ENCODE measurements at regions not wholly inside any gene's neighbourhood (a gene's known extent, or its start where the extent isn't known, plus 50 kb on each side); places are given as distances from the start of the nearest gene placed in this dataset.

GRCh38 chr2:223418604-223419199 lies 183.5 kb downstream of the SCG2 start:
- Histone ChIP-seq H3K27me3 (ENCODE audit: control insufficient read depth in 1 of 2, insufficient read depth in 2 of 2, low read length in 2 of 2) (no peaks in the 10 kb centered on the region), H3K27ac (ENCODE audit: low read length) (peak overlapping the region; percentile 4), H3K9me3 (ENCODE audit: control insufficient read depth in 2 of 2, low read length in 2 of 2) (no peaks in the 10 kb centered on the region), H3K4me3 (ENCODE audit: low read length in 2 of 2) (no peak overlapping the region), H3K36me3 (ENCODE audit: control insufficient read depth in 2 of 2, insufficient read depth in 2 of 2, low read length in 2 of 2) (no peaks in the 10 kb centered on the region), H3K9ac (ENCODE audit: low read length in 2 of 2) (no peak overlapping the region), H3K4me1 (ENCODE audit: control insufficient read depth, insufficient read depth, low read length) (peaks cover 10% of the 10 kb centered on the region)

GRCh38 chr2:223420048-223420447 lies 182.1 kb downstream of the SCG2 start:
- no peaks in the 10 kb centered on the region for H3K9me3 ChIP-seq (ENCODE audit: control insufficient read depth in 2 of 2, low read length in 2 of 2)
- no peak overlapping the region for H3K9ac ChIP-seq (ENCODE audit: low read length in 2 of 2)
- H3K27ac ChIP-seq (ENCODE audit: low read length): no peak overlapping the region
- H3K4me1 ChIP-seq (ENCODE audit: control insufficient read depth, insufficient read depth, low read length): peaks cover 10% of the 10 kb centered on the region
- H3K27me3 ChIP-seq (ENCODE audit: control insufficient read depth in 1 of 2, insufficient read depth in 2 of 2, low read length in 2 of 2): no peaks in the 10 kb centered on the region
- H3K36me3 ChIP-seq (ENCODE audit: control insufficient read depth in 2 of 2, insufficient read depth in 2 of 2, low read length in 2 of 2): no peaks in the 10 kb centered on the region
- no peak overlapping the region for H3K4me3 ChIP-seq (ENCODE audit: low read length in 2 of 2)

DNA sequence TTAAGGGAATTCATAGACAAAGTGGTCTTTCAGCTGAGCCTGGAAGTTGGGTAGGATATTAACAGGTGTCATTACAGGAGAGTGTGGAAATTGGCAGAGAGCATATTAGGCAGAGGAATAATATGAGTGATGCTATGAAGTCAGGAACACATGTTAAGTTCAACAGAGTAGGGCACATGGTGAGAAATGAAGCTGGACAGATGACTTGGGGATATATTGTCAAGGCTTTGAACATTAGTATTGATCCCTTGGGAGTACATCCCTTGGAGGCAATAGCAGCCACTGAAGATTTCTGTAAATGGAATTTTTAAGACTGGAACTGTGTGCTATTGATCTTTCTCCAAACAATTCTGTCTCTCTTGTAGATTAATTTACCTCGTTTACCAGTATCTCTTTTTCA lies 170.7 kb downstream of the SCG2 start:
- no peak overlapping the region for H3K4me3 ChIP-seq (ENCODE audit: low read length in 2 of 2)
- H3K9ac ChIP-seq (ENCODE audit: low read length in 2 of 2): no peak overlapping the region
- no peak overlapping the region for H3K27ac ChIP-seq (ENCODE audit: low read length)
- no peaks in the 10 kb centered on the region for H3K9me3 ChIP-seq (ENCODE audit: control insufficient read depth in 2 of 2, low read length in 2 of 2)
- H3K4me1 ChIP-seq (ENCODE audit: control insufficient read depth, insufficient read depth, low read length): no peaks in the 10 kb centered on the region
- H3K36me3 ChIP-seq (ENCODE audit: control insufficient read depth in 2 of 2, insufficient read depth in 2 of 2, low read length in 2 of 2): no peaks in the 10 kb centered on the region
- no peaks in the 10 kb centered on the region for H3K27me3 ChIP-seq (ENCODE audit: control insufficient read depth in 1 of 2, insufficient read depth in 2 of 2, low read length in 2 of 2)

DNA sequence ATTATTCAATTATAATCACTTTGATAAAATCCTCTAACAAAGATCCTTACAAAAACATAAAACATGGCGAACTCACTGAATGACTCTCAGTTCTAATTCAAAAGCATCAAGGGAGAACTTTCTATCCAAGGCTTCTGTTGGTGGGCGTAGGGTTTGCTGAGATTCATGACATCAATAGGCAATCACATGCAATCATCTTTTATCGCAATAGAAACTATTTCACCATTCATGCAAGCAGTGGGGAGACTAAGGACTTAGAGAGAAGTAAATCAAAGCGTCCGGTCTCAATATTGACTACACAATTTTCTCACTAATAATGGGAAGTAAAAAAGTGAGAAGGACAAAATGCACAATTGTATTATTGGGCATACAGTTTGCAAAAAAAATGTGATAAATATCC lies 168.7 kb downstream of the SCG2 start:
- H3K4me1 ChIP-seq (ENCODE audit: control insufficient read depth, insufficient read depth, low read length): no peaks in the 10 kb centered on the region
- no peaks in the 10 kb centered on the region for H3K27me3 ChIP-seq (ENCODE audit: control insufficient read depth in 1 of 2, insufficient read depth in 2 of 2, low read length in 2 of 2)
- no peaks in the 10 kb centered on the region for H3K9me3 ChIP-seq (ENCODE audit: control insufficient read depth in 2 of 2, low read length in 2 of 2)
- H3K27ac ChIP-seq (ENCODE audit: low read length): no peak overlapping the region
- H3K4me3 ChIP-seq (ENCODE audit: low read length in 2 of 2): no peak overlapping the region
- no peak overlapping the region for H3K9ac ChIP-seq (ENCODE audit: low read length in 2 of 2)
- no peaks in the 10 kb centered on the region for H3K36me3 ChIP-seq (ENCODE audit: control insufficient read depth in 2 of 2, insufficient read depth in 2 of 2, low read length in 2 of 2)

- H3K4me1 ChIP-seq (ENCODE audit: control insufficient read depth, insufficient read depth, low read length): no peaks in the 10 kb centered on the region
- no peak overlapping the region for H3K9ac ChIP-seq (ENCODE audit: low read length in 2 of 2)
- H3K4me3 ChIP-seq (ENCODE audit: low read length in 2 of 2): no peak overlapping the region
- no peak overlapping the region for H3K27ac ChIP-seq (ENCODE audit: low read length)
- no peaks in the 10 kb centered on the region for H3K27me3 ChIP-seq (ENCODE audit: control insufficient read depth in 1 of 2, insufficient read depth in 2 of 2, low read length in 2 of 2)
- no peaks in the 10 kb centered on the region for H3K36me3 ChIP-seq (ENCODE audit: control insufficient read depth in 2 of 2, insufficient read depth in 2 of 2, low read length in 2 of 2)
- H3K9me3 ChIP-seq (ENCODE audit: control insufficient read depth in 2 of 2, low read length in 2 of 2): no peaks in the 10 kb centered on the region
These were observed 164.4 kb downstream of the SCG2 start for GRCh38 chr2:223437788-223438187.

DNA sequence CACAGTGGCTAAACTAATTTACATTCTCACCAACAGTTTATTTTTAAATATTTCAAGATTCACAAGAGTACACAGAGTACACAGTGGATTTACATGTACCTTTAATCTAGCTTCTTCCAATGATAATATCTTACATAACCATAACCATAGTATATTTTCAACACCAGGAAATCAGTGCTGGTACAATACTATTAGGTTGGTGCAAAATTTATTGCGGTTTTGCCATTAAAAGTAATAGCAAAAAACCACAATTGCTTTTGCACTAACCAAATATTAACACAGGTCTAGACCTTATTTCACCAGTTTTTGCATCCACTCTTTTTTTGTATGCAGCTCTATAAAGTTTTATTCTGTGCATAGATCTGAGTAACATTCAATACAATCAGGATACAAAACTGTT lies 163.0 kb downstream of the SCG2 start:
- no peak overlapping the region for H3K9ac ChIP-seq (ENCODE audit: low read length in 2 of 2)
- no peaks in the 10 kb centered on the region for H3K27me3 ChIP-seq (ENCODE audit: control insufficient read depth in 1 of 2, insufficient read depth in 2 of 2, low read length in 2 of 2)
- no peaks in the 10 kb centered on the region for H3K9me3 ChIP-seq (ENCODE audit: control insufficient read depth in 2 of 2, low read length in 2 of 2)
- H3K4me3 ChIP-seq (ENCODE audit: low read length in 2 of 2): no peak overlapping the region
- no peaks in the 10 kb centered on the region for H3K36me3 ChIP-seq (ENCODE audit: control insufficient read depth in 2 of 2, insufficient read depth in 2 of 2, low read length in 2 of 2)
- no peak overlapping the region for H3K27ac ChIP-seq (ENCODE audit: low read length)
- H3K4me1 ChIP-seq (ENCODE audit: control insufficient read depth, insufficient read depth, low read length): no peaks in the 10 kb centered on the region

DNA sequence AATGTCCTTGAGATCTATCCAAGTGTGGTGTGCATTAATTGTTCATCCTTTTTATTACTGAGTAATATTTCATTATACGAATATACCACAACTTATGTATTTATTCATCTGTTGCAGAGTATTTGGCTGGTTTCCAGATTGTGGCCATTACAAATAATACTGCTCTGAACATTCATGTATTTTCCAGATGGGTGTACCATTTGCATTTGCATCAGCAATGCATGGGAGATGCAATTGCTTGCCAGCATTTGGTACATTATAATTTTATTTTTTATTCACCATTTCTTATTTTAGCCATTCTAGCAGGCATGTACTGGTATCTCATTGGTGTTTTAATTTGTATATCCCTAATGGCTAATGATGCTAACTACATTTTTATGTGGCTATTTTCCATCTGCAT lies 162.4 kb downstream of the SCG2 start:
- Histone ChIP-seq H3K27ac (ENCODE audit: low read length) (no peak overlapping the region), H3K9me3 (ENCODE audit: control insufficient read depth in 2 of 2, low read length in 2 of 2) (no peaks in the 10 kb centered on the region), H3K27me3 (ENCODE audit: control insufficient read depth in 1 of 2, insufficient read depth in 2 of 2, low read length in 2 of 2) (no peaks in the 10 kb centered on the region), H3K9ac (ENCODE audit: low read length in 2 of 2) (no peak overlapping the region), H3K4me1 (ENCODE audit: control insufficient read depth, insufficient read depth, low read length) (no peaks in the 10 kb centered on the region), H3K4me3 (ENCODE audit: low read length in 2 of 2) (no peak overlapping the region), H3K36me3 (ENCODE audit: control insufficient read depth in 2 of 2, insufficient read depth in 2 of 2, low read length in 2 of 2) (no peaks in the 10 kb centered on the region)

DNA sequence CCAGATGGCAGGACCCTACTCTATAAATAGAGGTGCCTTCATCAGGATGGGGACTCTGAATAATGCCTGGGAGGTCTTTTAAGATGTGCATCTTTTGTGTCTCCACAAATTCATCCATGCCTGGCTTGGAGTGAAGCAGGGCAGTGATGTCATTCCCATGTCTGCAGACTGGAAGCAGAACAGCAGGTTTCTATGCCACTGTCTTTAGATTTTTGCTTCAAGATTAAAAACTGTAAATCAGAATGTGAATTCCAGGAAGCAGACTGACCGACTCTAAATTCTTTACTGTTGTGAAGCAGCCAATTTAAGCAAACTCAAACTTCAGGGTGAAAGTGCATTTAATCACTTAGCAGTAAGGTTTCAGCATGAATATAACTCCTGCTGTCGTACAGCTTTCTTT lies 159.3 kb downstream of the SCG2 start:
- Histone ChIP-seq H3K4me1 (ENCODE audit: control insufficient read depth, insufficient read depth, low read length) (no peaks in the 10 kb centered on the region), H3K9me3 (ENCODE audit: control insufficient read depth in 2 of 2, low read length in 2 of 2) (no peaks in the 10 kb centered on the region), H3K4me3 (ENCODE audit: low read length in 2 of 2) (no peak overlapping the region), H3K27ac (ENCODE audit: low read length) (no peak overlapping the region), H3K27me3 (ENCODE audit: control insufficient read depth in 1 of 2, insufficient read depth in 2 of 2, low read length in 2 of 2) (no peaks in the 10 kb centered on the region), H3K36me3 (ENCODE audit: control insufficient read depth in 2 of 2, insufficient read depth in 2 of 2, low read length in 2 of 2) (no peaks in the 10 kb centered on the region), H3K9ac (ENCODE audit: low read length in 2 of 2) (no peak overlapping the region)

DNA sequence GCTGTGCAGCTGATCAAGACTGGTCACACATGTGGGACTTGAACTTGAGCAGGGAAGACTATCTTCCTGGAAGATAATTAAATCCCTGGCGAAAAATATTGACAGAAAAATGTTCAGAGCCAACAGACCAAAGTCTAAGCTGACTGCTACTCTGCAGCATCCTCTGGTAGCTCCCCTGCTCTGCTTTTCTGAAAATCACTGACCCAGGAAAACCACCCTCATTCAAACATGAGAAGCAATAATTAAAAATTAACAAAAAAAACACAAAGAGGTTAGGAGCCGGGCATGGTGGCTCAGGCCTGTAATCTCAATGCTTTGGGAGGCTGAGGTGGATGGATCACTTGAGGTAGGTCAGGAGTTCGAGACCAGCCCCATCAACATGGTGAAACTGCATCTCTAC lies 151.9 kb downstream of the SCG2 start:
- H3K4me1 ChIP-seq (ENCODE audit: control insufficient read depth, insufficient read depth, low read length): no peaks in the 10 kb centered on the region
- no peaks in the 10 kb centered on the region for H3K36me3 ChIP-seq (ENCODE audit: control insufficient read depth in 2 of 2, insufficient read depth in 2 of 2, low read length in 2 of 2)

DNA sequence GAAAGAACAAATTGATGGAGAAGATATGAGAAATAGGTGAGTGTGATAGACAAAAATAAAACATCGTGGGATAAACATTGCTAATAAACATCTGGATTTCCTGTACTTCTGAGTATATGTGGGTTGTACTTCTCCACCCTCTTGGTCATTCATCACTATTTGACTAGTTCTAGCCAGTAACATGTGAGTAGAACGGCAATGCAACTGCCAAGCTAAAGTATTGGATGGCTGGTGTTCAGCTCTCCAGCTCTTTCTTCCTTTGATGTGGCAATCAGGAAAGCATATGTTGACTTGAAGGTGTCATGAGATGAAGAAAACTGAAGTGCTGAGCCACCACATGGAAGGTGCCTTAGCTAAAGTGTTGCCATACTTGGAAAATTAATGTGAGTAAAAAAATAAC lies 144.9 kb downstream of the SCG2 start:
- Histone ChIP-seq H3K36me3 (ENCODE audit: control insufficient read depth in 2 of 2, insufficient read depth in 2 of 2, low read length in 2 of 2) (no peaks in the 10 kb centered on the region), H3K4me1 (ENCODE audit: control insufficient read depth, insufficient read depth, low read length) (no peaks in the 10 kb centered on the region), H3K9me3 (ENCODE audit: control insufficient read depth in 2 of 2, low read length in 2 of 2) (no peaks in the 10 kb centered on the region), H3K9ac (ENCODE audit: low read length in 2 of 2) (no peak overlapping the region), H3K27ac (ENCODE audit: low read length) (no peak overlapping the region), H3K4me3 (ENCODE audit: low read length in 2 of 2) (no peak overlapping the region), H3K27me3 (ENCODE audit: control insufficient read depth in 1 of 2, insufficient read depth in 2 of 2, low read length in 2 of 2) (no peaks in the 10 kb centered on the region)

More for the DNA sequence above, 151.9 kb downstream of the SCG2 start:
- Histone ChIP-seq H3K27ac (ENCODE audit: low read length) (no peak overlapping the region), H3K9ac (ENCODE audit: low read length in 2 of 2) (no peak overlapping the region), H3K4me3 (ENCODE audit: low read length in 2 of 2) (no peak overlapping the region), H3K27me3 (ENCODE audit: control insufficient read depth in 1 of 2, insufficient read depth in 2 of 2, low read length in 2 of 2) (no peaks in the 10 kb centered on the region), H3K9me3 (ENCODE audit: control insufficient read depth in 2 of 2, low read length in 2 of 2) (no peaks in the 10 kb centered on the region)

- Histone ChIP-seq H3K4me1 (ENCODE audit: control insufficient read depth, insufficient read depth, low read length) (no peaks in the 10 kb centered on the region), H3K36me3 (ENCODE audit: control insufficient read depth in 2 of 2, insufficient read depth in 2 of 2, low read length in 2 of 2) (no peaks in the 10 kb centered on the region), H3K4me3 (ENCODE audit: low read length in 2 of 2) (no peak overlapping the region), H3K27me3 (ENCODE audit: control insufficient read depth in 1 of 2, insufficient read depth in 2 of 2, low read length in 2 of 2) (no peaks in the 10 kb centered on the region), H3K9me3 (ENCODE audit: control insufficient read depth in 2 of 2, low read length in 2 of 2) (no peaks in the 10 kb centered on the region), H3K9ac (ENCODE audit: low read length in 2 of 2) (no peak overlapping the region), H3K27ac (ENCODE audit: low read length) (no peak overlapping the region)
These were observed 142.7 kb downstream of the SCG2 start for GRCh38 chr2:223459328-223459939.

Data from stomach smooth muscle (tissue), 2 donors.